Pancreas (tissue), 10 donors: ENCODE measurements at regions not wholly inside any gene's neighbourhood (a gene's known extent, or its start where the extent isn't known, plus 50 kb on each side); places are given as distances from the start of the nearest gene placed in this dataset.

ENCODE experiments used
- ATAC-seq, 4 donors: fragments of 200-7000 bp; cut with Tn5 transposase; one replicate each; pipeline versions ENCODE4 v1.8.0 to v1.9.1; 2020; ENCODE audit warnings: mild to moderate bottlenecking in 4 of 4, moderate library complexity in 4 of 4
- DNase-seq, 6 donors: peaks; one replicate each; pipeline ENCODE4 v3.0.0-alpha.2; 2020
- FAIRE-seq: peaks from 2 replicates; lab custom pipeline; 2012; peaks lifted over from hg19 to GRCh38; lab: Jason Lieb, UNC
- H3K27ac ChIP-seq, 4 donors: fragments of 200-600 bp; sonication (generic); 1 replicate in 3 of 4; 2 replicates in 1 of 4; pipeline versions ENCODE4 v1.5.0 to v1.8.0; 2020
- H3K27me3 ChIP-seq, 4 donors: fragments of 200-600 bp; one replicate each; pipeline ENCODE4 v1.8.0; 2021
- H3K36me3 ChIP-seq, 3 donors: fragments of 200-600 bp; sonication (generic) in 1 of 3; one replicate each; pipeline versions ENCODE4 v1.5.0 to v1.8.0; 2020 to 2021
- H3K4me1 ChIP-seq, 3 donors: fragments of 200-600 bp; one replicate each; pipeline ENCODE4 v1.8.0; 2021
- H3K4me3 ChIP-seq, 4 donors: fragments of 200-600 bp; sonication (generic) in 2 of 4; one replicate each; pipeline versions ENCODE4 v1.5.0 to v1.8.0; 2020 to 2021
- H3K9me3 ChIP-seq, 4 donors: fragments of 200-600 bp; one replicate each; pipeline ENCODE4 v1.8.0; 2021
- CTCF ChIP-seq, 4 donors: fragments of 200-600 bp; sonication (generic) in 3 of 4; IDR thresholded peaks; one replicate each; pipeline versions ENCODE4 v1.5.0 to v1.8.0; 2021; ENCODE audit warnings: antibody characterized with exemption in 4 of 4
- WGBS, 2 donors: extraction: QIAGEN DNeasy Blood & Tissue Kit; methylation state at CpG; one replicate each; pipeline ENCODE4 v1.1.7; 2013; 5-methylcytosine and 5-hydroxymethylcytosine counted together
- intact Hi-C, 3 donors: fragments of 100-400 bp; cut with DNase I; formaldehyde crosslinking; loops; one replicate each; pipeline versions ENCODE4 v1.11.1 to v1.14.2; 2022
- donor health status: healthy with polysubstance abuse.
- donor health status: DM: no; HTN: no; CAD: no; lungs with moderate emphysema.
- donor health status: DM: no; HTN: no; CAD: no.
- donor health status: control.
- donor health status: control.
- donor health status: Bipolar disorder and iron deficiency.
- donor health status: DM: yes; HTN: yes; CAD: no.
- donor health status: DM: no; HTN: no; CAD: no.
- donor health status: DM: no; HTN: no; CAD: no.
- donor health status: DM: yes; HTN: yes; CAD: no.

GRCh38 chr9:99457406-99457805 is 235.3 kb downstream of the SEC61B start:
- DNase-seq: no peak
- H3K4me3 ChIP-seq: no peak overlapping the region
- FAIRE-seq: no peak
- no peak for TF ChIP-seq CTCF (IDR thresholded peaks at IDR 0.05)
- no peaks in the 10 kb centered on the region for H3K36me3 ChIP-seq
- H3K27ac ChIP-seq: no peak overlapping the region
- 50 to 97% methylated on average over 1 to 2 of the region's 2 CpGs for WGBS, 2 donors
- H3K9me3 ChIP-seq: no peaks in the 10 kb centered on the region
- intact Hi-C loops: no loop called here
- H3K4me1 ChIP-seq: no peaks in the 10 kb centered on the region
- H3K27me3 ChIP-seq: no peaks in the 10 kb centered on the region
- ATAC-seq: no peak

- Histone ChIP-seq H3K27ac (no peak overlapping the region), H3K9me3 (no peaks in the 10 kb centered on the region), H3K4me3 (no peak overlapping the region), H3K4me1 (no peaks in the 10 kb centered on the region), H3K36me3 (no peaks in the 10 kb centered on the region), H3K27me3 (no peaks in the 10 kb centered on the region)
- no peak for ATAC-seq
- WGBS, 2 donors: 85 to 87% methylated on average over 1 of the region's 1 CpG
- no peak for DNase-seq
- intact Hi-C loops: no loop called here
- FAIRE-seq: no peak
- TF ChIP-seq CTCF (IDR thresholded peaks at IDR 0.05): no peak
Measured at GRCh38 chr9:99457981-99458380, 235.9 kb downstream of the SEC61B start.

GRCh38 chr9:99459919-99460318 is 237.8 kb downstream of the SEC61B start:
- Histone ChIP-seq H3K27ac (no peak overlapping the region), H3K9me3 (no peaks in the 10 kb centered on the region), H3K27me3 (no peaks in the 10 kb centered on the region), H3K4me3 (no peak overlapping the region), H3K36me3 (no peaks in the 10 kb centered on the region), H3K4me1 (no peaks in the 10 kb centered on the region)
- 84 to 86% methylated on average over 9 of the region's 9 CpGs for WGBS, 2 donors
- ATAC-seq (no peak), FAIRE-seq (no peak), DNase-seq (no peak)
- intact Hi-C loops: no loop called here
- TF ChIP-seq CTCF (IDR thresholded peaks at IDR 0.05): no peak

GRCh38 chr9:99463131-99463530 is 241.0 kb downstream of the SEC61B start:
- Histone ChIP-seq H3K27me3 (no peaks in the 10 kb centered on the region), H3K9me3 (no peaks in the 10 kb centered on the region), H3K4me1 (no peaks in the 10 kb centered on the region), H3K36me3 (no peaks in the 10 kb centered on the region), H3K27ac (no peak overlapping the region), H3K4me3 (no peak overlapping the region)
- no peak for TF ChIP-seq CTCF (IDR thresholded peaks at IDR 0.05)
- DNase-seq (no peak), FAIRE-seq (no peak), ATAC-seq (peak in 1 of 4 donors; percentile 35)
- 55 to 58% methylated on average over 4 of the region's 4 CpGs for WGBS, 2 donors
- intact Hi-C loops: no loop called here

- Histone ChIP-seq H3K27ac (no peak overlapping the region), H3K27me3 (no peaks in the 10 kb centered on the region), H3K4me1 (no peaks in the 10 kb centered on the region), H3K9me3 (no peaks in the 10 kb centered on the region), H3K4me3 (no peak overlapping the region), H3K36me3 (no peaks in the 10 kb centered on the region)
- intact Hi-C loops: no loop called here
- WGBS, 2 donors: 92% methylated on average over 4 of the region's 4 CpGs
- FAIRE-seq (no peak), ATAC-seq (no peak), DNase-seq (no peak)
- TF ChIP-seq CTCF (IDR thresholded peaks at IDR 0.05): no peak
Measured at GRCh38 chr9:99464568-99464967, 242.5 kb downstream of the SEC61B start.
